ENCODE measurements at regions not wholly inside any gene's neighbourhood (a gene's known extent, or its start where the extent isn't known, plus 50 kb on each side); places are given as distances from the start of the nearest gene placed in this dataset.

DNA sequence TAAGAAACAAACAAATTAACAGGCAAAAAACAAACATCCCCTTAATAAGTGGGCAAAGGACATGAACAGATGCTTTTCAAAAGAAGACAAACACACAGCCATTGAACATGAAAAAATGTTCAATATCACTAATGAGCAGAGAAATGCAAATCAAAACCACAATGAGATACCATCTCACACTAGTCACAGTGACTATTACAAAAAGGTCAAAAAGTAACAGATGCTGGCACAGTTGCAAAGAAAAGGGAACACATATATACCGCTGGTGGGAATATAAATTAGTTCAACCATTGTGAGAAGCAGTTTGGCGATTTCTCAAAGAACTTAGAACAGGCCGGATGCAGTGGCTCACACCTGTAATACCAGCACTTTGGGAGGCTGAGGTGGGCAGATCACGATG, 146.1 kb upstream of the NEIL3 start:
- H3K4me3 ChIP-seq (ENCODE audit: low read depth, low read length), result no peak overlapping the region
- DNase-seq (ENCODE audit: low read depth), result peak; percentile 13
- TF ChIP-seq, protein P1, sequence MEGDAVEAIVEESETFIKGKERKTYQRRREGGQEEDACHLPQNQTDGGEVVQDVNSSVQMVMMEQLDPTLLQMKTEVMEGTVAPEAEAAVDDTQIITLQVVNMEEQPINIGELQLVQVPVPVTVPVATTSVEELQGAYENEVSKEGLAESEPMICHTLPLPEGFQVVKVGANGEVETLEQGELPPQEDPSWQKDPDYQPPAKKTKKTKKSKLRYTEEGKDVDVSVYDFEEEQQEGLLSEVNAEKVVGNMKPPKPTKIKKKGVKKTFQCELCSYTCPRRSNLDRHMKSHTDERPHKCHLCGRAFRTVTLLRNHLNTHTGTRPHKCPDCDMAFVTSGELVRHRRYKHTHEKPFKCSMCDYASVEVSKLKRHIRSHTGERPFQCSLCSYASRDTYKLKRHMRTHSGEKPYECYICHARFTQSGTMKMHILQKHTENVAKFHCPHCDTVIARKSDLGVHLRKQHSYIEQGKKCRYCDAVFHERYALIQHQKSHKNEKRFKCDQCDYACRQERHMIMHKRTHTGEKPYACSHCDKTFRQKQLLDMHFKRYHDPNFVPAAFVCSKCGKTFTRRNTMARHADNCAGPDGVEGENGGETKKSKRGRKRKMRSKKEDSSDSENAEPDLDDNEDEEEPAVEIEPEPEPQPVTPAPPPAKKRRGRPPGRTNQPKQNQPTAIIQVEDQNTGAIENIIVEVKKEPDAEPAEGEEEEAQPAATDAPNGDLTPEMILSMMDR (IDR thresholded peaks at IDR 0.05; ENCODE audit: insufficient read depth, low read depth, low read length), result no peak

DNA sequence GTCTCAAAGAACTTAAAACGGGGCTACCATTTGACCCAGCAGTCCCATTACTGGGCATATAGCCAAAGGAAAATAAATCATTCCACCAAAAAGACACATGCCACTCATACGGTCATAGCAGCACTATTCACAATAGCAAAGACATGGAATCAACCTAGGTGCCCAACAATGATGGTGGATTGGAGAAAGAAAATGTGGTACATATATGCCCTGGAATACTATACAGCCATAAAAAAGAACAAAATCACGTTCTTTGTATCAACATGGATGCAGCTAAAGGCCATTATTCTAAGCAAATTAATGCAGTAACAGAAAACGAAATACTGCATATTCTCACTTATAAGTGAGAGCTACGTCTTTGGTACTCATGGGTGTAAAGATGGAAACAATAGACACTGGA, 138.1 kb upstream of the NEIL3 start:
- TF ChIP-seq, protein P1 (IDR thresholded peaks at IDR 0.05; ENCODE audit: insufficient read depth, low read depth, low read length), result no peak
- no peak for DNase-seq (ENCODE audit: low read depth)

DNA sequence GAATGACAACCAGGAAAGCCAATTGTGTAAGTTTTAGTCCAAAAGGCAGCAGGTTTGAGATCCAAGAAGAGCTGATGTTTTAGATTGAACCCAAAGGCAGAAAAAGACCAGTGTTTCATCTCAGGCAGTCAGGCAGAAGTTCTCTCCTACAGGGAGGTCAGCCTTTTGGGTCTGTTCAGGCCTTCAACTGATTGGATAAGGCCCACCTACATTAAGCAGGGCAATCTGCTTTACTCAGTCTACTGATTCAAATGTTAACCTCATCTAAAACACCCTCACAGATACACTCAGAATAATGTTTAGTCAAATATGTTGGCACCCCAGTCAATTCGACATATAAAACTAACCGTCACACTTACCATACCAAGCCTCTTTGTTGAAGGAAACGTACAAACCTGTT, 134.2 kb upstream of the NEIL3 start:
- no peak for DNase-seq (ENCODE audit: low read depth)
- TF ChIP-seq, protein P1 (IDR thresholded peaks at IDR 0.05; ENCODE audit: insufficient read depth, low read depth, low read length), result no peak
- H3K4me3 ChIP-seq (ENCODE audit: low read depth, low read length), result no peak overlapping the region

More for the DNA sequence above, 138.1 kb upstream of the NEIL3 start:
- no peak overlapping the region for H3K4me3 ChIP-seq (ENCODE audit: low read depth, low read length)

DNA sequence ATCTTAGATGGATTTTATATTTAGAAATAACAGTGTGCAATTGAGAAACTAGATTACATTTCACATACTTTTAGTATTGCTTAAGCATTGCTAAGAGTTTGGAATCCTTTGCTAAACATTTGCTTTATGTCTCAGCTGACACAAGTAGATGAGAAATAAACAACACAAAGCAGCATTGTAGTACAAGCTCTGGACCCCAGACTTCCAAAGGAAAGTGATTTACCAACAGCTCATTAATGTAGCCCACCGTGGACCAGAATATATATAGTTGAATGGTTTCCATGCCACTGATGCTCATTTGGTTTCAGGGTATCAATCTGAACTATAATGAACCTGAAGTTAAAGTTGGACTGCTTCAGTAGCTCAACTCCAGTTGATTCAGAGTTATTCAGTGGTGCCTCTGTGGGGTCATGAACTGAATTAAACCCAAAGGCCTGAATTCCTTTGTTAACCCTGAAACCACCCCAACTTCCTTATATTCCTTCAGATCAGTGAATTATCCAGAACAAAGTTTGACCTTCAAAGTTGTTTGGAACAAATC, 132.1 kb upstream of the NEIL3 start:
- H3K4me3 ChIP-seq (ENCODE audit: low read depth, low read length), result no peak overlapping the region
- peak; percentile 78 for DNase-seq (ENCODE audit: low read depth)

DNA sequence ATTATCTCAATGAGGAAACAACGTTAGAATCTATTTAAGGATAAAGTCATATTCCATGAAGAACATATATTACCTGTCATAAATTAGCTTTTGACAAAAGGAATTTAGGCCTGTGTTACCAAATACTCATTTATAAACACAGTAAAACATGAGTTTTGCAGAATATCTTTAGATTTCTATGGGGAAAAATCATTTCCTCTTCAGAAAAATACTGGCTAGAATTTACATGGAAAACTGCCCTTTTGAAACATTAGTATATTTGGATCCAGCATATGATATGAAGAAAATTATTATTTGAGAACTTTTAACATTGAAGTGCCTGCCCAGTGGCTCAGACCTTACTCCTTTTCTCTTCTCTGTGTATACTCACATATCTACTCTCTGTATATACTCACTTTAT, 131.4 kb upstream of the NEIL3 start:
- TF ChIP-seq, protein P1 (IDR thresholded peaks at IDR 0.05; ENCODE audit: insufficient read depth, low read depth, low read length), result no peak
- H3K4me3 ChIP-seq (ENCODE audit: low read depth, low read length), result no peak overlapping the region
- no peak for DNase-seq (ENCODE audit: low read depth)

More for the DNA sequence above, 132.1 kb upstream of the NEIL3 start:
- TF ChIP-seq, protein P1 (IDR thresholded peaks at IDR 0.05; ENCODE audit: insufficient read depth, low read depth, low read length), result no peak

DNA sequence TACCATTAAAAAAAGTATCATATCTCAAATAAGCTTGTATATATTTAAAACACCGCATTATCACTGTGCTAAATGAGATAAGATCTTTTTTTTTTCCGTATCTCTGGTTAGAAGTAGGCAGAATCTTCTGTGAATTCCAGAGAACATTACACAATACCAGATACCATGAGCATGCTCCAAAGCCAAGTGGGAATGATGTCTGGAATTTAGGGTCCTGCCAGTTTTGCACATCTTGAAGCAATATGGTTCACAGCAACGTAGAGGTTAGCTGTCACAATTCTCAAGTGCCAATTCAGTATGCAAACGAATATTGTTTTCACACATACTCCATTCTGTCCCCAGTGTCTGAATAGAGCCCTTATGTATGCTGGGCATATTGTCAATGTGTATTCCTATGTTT, 127.5 kb upstream of the NEIL3 start:
- H3K4me3 ChIP-seq (ENCODE audit: low read depth, low read length), result no peak overlapping the region
- DNase-seq (ENCODE audit: low read depth), result peak; percentile 59
- TF ChIP-seq, protein P1 (IDR thresholded peaks at IDR 0.05; ENCODE audit: insufficient read depth, low read depth, low read length), result no peak

DNA sequence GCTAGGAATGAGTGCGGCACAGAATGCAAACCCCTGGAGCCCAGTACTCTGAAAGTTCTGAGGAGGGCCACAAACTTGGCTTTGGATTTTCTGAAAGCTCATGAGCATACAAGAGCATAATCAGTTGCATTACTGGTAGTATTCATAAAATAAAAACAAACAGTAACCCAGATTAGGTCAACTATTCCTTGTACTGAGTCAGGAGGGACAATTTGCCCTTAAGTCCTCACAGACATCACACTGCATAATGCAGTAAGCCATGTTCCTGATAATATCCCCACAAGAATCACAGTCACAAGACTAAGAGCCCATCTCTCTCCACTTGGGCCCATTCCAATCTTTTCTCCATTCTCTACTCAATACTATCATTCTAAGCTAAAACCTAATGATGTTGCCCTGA, 126.9 kb upstream of the NEIL3 start:
- TF ChIP-seq, protein P1 (IDR thresholded peaks at IDR 0.05; ENCODE audit: insufficient read depth, low read depth, low read length), result no peak
- H3K4me3 ChIP-seq (ENCODE audit: low read depth, low read length), result no peak overlapping the region
- DNase-seq (ENCODE audit: low read depth), result no peak

All from fibroblast of villous mesenchyme (primary cell).